PC-9 (cell line): ENCODE measurements at regions not wholly inside any gene's neighbourhood (a gene's known extent, or its start where the extent isn't known, plus 50 kb on each side); places are given as distances from the start of the nearest gene placed in this dataset.

Experiments
- BruUV-seq: library from RNA; stranded (reverse); fragments of 400-500 nt; replicated peaks from 2 replicates; lab custom pipeline; 2021; lab: Mats Ljungman, UMichigan
- CTCF ChIA-PET: fragments of 300-600 bp; sonication (Branson Sonifier 250); formaldehyde crosslinking; loops from one replicate; lab custom pipeline; 2022; ENCODE audit warnings: antibody characterized with exemption; lab: Charles Lee
- POLR2A ChIA-PET: fragments of 300-600 bp; sonication (Branson Sonifier 250); formaldehyde crosslinking; loops from one replicate; lab custom pipeline; 2022; ENCODE audit warnings: antibody characterized with exemption; ENCODE audit not compliant: unreplicated experiment; lab: Charles Lee
- DNase-seq, 2 experiments: peaks; one replicate each; pipeline versions ENCODE4 v3.0.0 to v3.0.0-alpha.2; 2015 to 2022; ENCODE audit warnings: mixed read lengths in 1 of 2
- H2AFZ ChIP-seq: fragments of 200-600 bp; sonication (generic); 2 replicates; pipeline ENCODE4 v1.8.1; 2017; ENCODE audit warnings: antibody characterized with exemption
- H3F3A ChIP-seq: fragments of 200-600 bp; sonication (generic); 2 replicates; pipeline ENCODE4 v1.8.1; 2017; ENCODE audit warnings: antibody characterized with exemption, mild to moderate bottlenecking, low read depth; ENCODE audit not compliant: insufficient read depth
- H3K27ac ChIP-seq: fragments of 200-600 bp; sonication (generic); 2 replicates; pipeline ENCODE4 v1.6.1; 2016; ENCODE audit warnings: mixed run types
- H3K27me3 ChIP-seq: fragments of 200-600 bp; sonication (generic); 2 replicates; pipeline ENCODE4 v1.6.1; 2016; ENCODE audit warnings: low read depth, mixed run types; ENCODE audit not compliant: insufficient read depth
- H3K36me3 ChIP-seq: fragments of 200-600 bp; sonication (generic); 2 replicates; pipeline ENCODE4 v1.6.1; 2016; ENCODE audit warnings: low read depth, mixed run types
- H3K4me1 ChIP-seq: fragments of 200-600 bp; sonication (generic); replicated peaks from 2 replicates; pipeline ENCODE4 v1.6.1; 2016; ENCODE audit warnings: mixed run types; ENCODE audit not compliant: insufficient read depth
- H3K4me2 ChIP-seq: fragments of 200-600 bp; sonication (generic); 2 replicates; pipeline ENCODE4 v1.6.1; 2017; ENCODE audit warnings: mixed run types
- H3K4me3 ChIP-seq: fragments of 200-600 bp; sonication (generic); 2 replicates; pipeline ENCODE4 v1.6.1; 2016; ENCODE audit warnings: mixed run types
- H3K79me2 ChIP-seq: fragments of 200-600 bp; sonication (generic); 2 replicates; pipeline ENCODE4 v1.6.1; 2017; ENCODE audit warnings: low read depth, mixed run types
- H3K9me2 ChIP-seq: fragments of 200-600 bp; sonication (generic); 2 replicates; pipeline ENCODE4 v1.8.1; 2017; ENCODE audit warnings: mild to moderate bottlenecking; ENCODE audit not compliant: insufficient read depth
- H3K9me3 ChIP-seq: fragments of 200-600 bp; sonication (generic); 2 replicates; pipeline ENCODE4 v1.8.1; 2016; ENCODE audit warnings: low read depth; ENCODE audit not compliant: insufficient read depth
- H4K20me1 ChIP-seq: fragments of 200-600 bp; sonication (generic); 2 replicates; pipeline ENCODE4 v1.8.1; 2017; ENCODE audit not compliant: insufficient read depth
- CTCF ChIP-seq: fragments of 200-600 bp; sonication (generic); conservative IDR thresholded peaks from 2 replicates; pipeline ENCODE4 v1.6.1; 2017; ENCODE audit warnings: mixed run types, antibody characterized with exemption, mild to moderate bottlenecking, moderate library complexity
- EZH2 ChIP-seq: fragments of 200-600 bp; sonication (generic); IDR thresholded peaks from 2 replicates; pipeline ENCODE4 v1.8.0; 2017; ENCODE audit warnings: antibody characterized with exemption, low read depth
- intact Hi-C: fragments of 100-400 bp; cut with micrococcal nuclease; formaldehyde crosslinking; loops from one replicate; pipeline ENCODE4 v1.10.0; 2022; ENCODE audit not compliant: unreplicated experiment

GRCh38 chr3:150177673-150178381 lies 207.1 kb upstream of the PFN2 start:
- ChIA-PET CTCF (no interaction called here), POLR2A (interaction anchor here (0.6 kb wide), 1 partner anchor 57 kb away, joined by 4 read pairs; no protein-coding TSS in a partner anchor)
- BruUV-seq, result no TSS peak
- Histone ChIP-seq H3K4me1 (no peaks in the 10 kb centered on the region), H3K79me2 (no peaks in the 10 kb centered on the region), H3K4me3 (no peak overlapping the region), H2AFZ (no peak overlapping the region), H3K9me2 (no peaks in the 10 kb centered on the region), H3K36me3 (no peaks in the 10 kb centered on the region), H3K27ac (no peak overlapping the region), H4K20me1 (no peaks in the 10 kb centered on the region), H3K9me3 (no peaks in the 10 kb centered on the region), H3K27me3 (no peaks in the 10 kb centered on the region), H3F3A (no peaks in the 10 kb centered on the region), H3K4me2 (no peak overlapping the region)
- no peak for DNase-seq
- intact Hi-C loops, result no loop called here
- TF ChIP-seq EZH2 (no peak), CTCF (no peak)

GRCh38 chr3:150174179-150174578 lies 203.5 kb upstream of the PFN2 start:
- ChIA-PET CTCF (no interaction called here), POLR2A (no interaction called here)
- DNase-seq, result no peak
- H3K4me1 ChIP-seq, result no peaks in the 10 kb centered on the region; the same call in 1 of the 2 replicates
- no peaks in the 10 kb centered on the region for H3K36me3 ChIP-seq
- no peak overlapping the region for H2AFZ ChIP-seq
- no peak overlapping the region for H3K27ac ChIP-seq
- no peaks in the 10 kb centered on the region; the same call in 1 of the 2 replicates for H3K9me3 ChIP-seq
- no peaks in the 10 kb centered on the region for H3K27me3 ChIP-seq
- H3K9me2 ChIP-seq, result no peaks in the 10 kb centered on the region
- intact Hi-C loops, result no loop called here
- no TSS peak for BruUV-seq
- TF ChIP-seq CTCF (no peak), EZH2 (no peak)
- H4K20me1 ChIP-seq, result no peaks in the 10 kb centered on the region
- no peaks in the 10 kb centered on the region for H3K79me2 ChIP-seq
- H3F3A ChIP-seq, result no peaks in the 10 kb centered on the region
- no peak overlapping the region for H3K4me2 ChIP-seq
- no peak overlapping the region for H3K4me3 ChIP-seq

- DNase-seq, result no peak
- BruUV-seq, result no TSS peak
- Histone ChIP-seq H3K9me3 (no peaks in the 10 kb centered on the region; the same call in 1 of the 2 replicates), H3K79me2 (no peaks in the 10 kb centered on the region), H3K4me3 (no peak overlapping the region), H3K4me1 (no peaks in the 10 kb centered on the region; the same call in 1 of the 2 replicates), H3F3A (no peaks in the 10 kb centered on the region), H3K27me3 (no peaks in the 10 kb centered on the region), H3K36me3 (no peaks in the 10 kb centered on the region), H2AFZ (no peak overlapping the region), H3K4me2 (no peak overlapping the region), H4K20me1 (no peaks in the 10 kb centered on the region), H3K27ac (no peak overlapping the region), H3K9me2 (no peaks in the 10 kb centered on the region)
- POLR2A ChIA-PET, result no interaction called here
- CTCF ChIA-PET, result interaction anchor here (0.6 kb wide), 1 partner anchor 214 kb away, joined by 7 read pairs; no protein-coding TSS in a partner anchor
- intact Hi-C loops, result no loop called here
- no peak for TF ChIP-seq EZH2
- no peak for TF ChIP-seq CTCF
Measured at GRCh38 chr3:150172356-150172755, 201.7 kb upstream of the PFN2 start.
